ENCODE measurements at regions not wholly inside any gene's neighbourhood (a gene's known extent, or its start where the extent isn't known, plus 50 kb on each side); places are given as distances from the start of the nearest gene placed in this dataset.

DNA sequence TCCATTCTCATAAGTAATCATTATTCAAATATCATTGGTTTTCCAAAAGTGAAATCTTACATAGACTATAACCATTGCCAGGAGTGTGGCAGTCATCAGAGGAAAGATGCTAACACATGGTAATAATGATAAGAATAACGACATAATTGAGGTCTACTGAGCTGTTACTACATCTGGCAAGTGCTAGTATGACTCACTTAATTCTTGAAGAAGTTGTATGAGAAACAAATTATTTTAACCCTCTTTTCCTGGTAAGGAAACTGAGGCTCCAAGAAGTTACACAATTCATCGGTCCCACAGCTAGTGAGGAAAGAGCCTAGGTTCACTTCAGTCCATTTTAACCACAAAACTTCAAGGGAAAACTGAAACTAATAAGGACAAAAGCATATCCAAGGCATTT, 335.6 kb upstream of the BTBD3 start:
- H3K27me3 Mint-ChIP-seq: no peaks in the 10 kb centered on the region
- ATAC-seq (replicated peaks) (no peak), DNase-seq (no peak)
- no peak overlapping the region for H3K27ac Mint-ChIP-seq
- no peak overlapping the region for H3K4me3 Mint-ChIP-seq
- H3K36me3 Mint-ChIP-seq (ENCODE audit: insufficient read depth): no peaks in the 10 kb centered on the region
- no peaks in the 10 kb centered on the region for H3K4me1 Mint-ChIP-seq (ENCODE audit: low read depth in 2 of 2)
- peaks cover 9 to 17% of the 10 kb centered on the region in 2 donors for H3K9me3 Mint-ChIP-seq

DNA sequence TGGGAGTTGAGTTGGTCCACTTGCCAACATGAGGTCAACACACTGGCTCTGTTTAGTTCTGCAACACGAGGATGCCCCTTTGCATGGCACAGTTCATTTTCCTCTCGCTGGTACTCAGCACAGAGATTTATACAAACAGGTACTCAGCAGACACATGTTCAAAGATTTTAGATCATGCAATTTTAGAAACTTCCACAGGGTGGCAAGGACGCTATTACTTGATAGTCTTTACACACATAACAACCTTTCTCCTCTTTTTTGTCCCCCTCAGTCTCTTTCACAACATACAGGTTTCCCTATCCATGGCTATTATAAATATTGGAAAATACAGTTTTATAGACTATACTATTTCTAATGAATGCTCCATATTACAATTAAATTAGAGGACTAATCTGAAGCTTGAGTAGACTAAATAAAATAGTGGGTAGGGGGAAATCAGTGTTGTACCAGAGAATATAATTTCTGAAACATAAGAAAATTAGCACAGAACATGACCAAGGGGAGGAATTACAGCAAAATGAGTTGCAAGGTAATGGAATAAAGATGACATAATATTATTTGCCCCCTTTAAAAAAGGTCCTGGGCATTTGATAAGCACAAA, 331.8 kb upstream of the BTBD3 start:
- Mint-ChIP-seq H3K9me3 (peaks cover 3 to 20% of the 10 kb centered on the region in 2 donors), H3K4me1 (ENCODE audit: low read depth in 2 of 2) (no peaks in the 10 kb centered on the region), H3K4me3 (no peak overlapping the region), H3K27ac (no peak overlapping the region), H3K36me3 (ENCODE audit: insufficient read depth) (no peaks in the 10 kb centered on the region), H3K27me3 (no peaks in the 10 kb centered on the region)
- ATAC-seq (replicated peaks): no peak
- no peak for DNase-seq

DNA sequence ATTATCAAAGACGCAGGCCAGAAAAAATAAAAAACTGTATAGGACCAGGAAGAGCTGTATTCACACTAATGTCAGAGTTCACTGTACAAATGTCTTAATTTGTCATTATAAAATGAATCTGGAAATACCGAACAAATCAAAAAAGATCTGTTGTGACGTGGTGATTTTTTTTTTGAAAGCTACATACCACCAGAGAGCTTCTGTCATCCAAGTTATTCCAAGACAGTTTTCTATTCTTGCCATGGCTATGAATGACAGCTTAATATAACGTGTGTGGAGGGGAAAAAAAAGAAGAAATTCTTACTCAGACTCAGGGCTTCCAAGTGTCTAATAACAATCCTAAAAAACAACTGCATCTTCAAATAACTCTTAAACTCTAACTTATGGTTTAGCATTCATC, 328.8 kb upstream of the BTBD3 start:
- Mint-ChIP-seq H3K36me3 (ENCODE audit: insufficient read depth) (no peaks in the 10 kb centered on the region), H3K27me3 (no peaks in the 10 kb centered on the region), H3K4me3 (no peak overlapping the region), H3K27ac (no peak overlapping the region), H3K4me1 (ENCODE audit: low read depth in 2 of 2) (no peaks in the 10 kb centered on the region), H3K9me3 (peaks cover 3 to 19% of the 10 kb centered on the region in 2 donors)
- ATAC-seq (replicated peaks): no peak
- DNase-seq: no peak

DNA sequence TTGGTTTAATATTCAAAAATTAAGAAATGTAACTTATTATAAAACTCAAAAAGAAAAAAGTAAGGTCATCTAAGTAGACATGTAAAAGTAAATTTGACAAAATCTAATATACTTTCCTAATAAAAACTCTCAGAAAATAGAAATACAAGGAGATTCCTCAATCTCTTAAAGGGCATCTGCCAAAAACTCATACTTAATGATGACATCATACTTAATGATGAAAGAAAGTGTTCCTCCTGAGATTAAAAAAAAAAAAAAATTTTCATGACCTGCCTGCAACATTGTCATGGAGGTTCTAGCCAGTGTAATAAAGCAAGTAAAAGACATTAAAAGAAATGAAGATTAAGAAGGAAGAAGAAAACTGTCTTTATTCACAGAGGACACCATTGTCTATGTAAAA, 325.7 kb upstream of the BTBD3 start:
- no peaks in the 10 kb centered on the region for H3K36me3 Mint-ChIP-seq (ENCODE audit: insufficient read depth)
- H3K27me3 Mint-ChIP-seq: no peaks in the 10 kb centered on the region
- H3K4me1 Mint-ChIP-seq (ENCODE audit: low read depth in 2 of 2): no peaks in the 10 kb centered on the region
- peaks cover 7 to 26% of the 10 kb centered on the region in 2 donors for H3K9me3 Mint-ChIP-seq
- no peak overlapping the region for H3K27ac Mint-ChIP-seq
- ATAC-seq (replicated peaks) (no peak), DNase-seq (no peak)
- H3K4me3 Mint-ChIP-seq: no peak overlapping the region

- Mint-ChIP-seq H3K27me3 (no peaks in the 10 kb centered on the region), H3K9me3 (peaks cover 12 to 14% of the 10 kb centered on the region in 2 donors), H3K4me3 (no peak overlapping the region), H3K4me1 (ENCODE audit: low read depth in 2 of 2) (no peaks in the 10 kb centered on the region), H3K36me3 (ENCODE audit: insufficient read depth) (no peaks in the 10 kb centered on the region), H3K27ac (no peak overlapping the region)
- ATAC-seq (replicated peaks) (no peak), DNase-seq (no peak)
Measured at GRCh38 chr20:11604339-11604738, 313.4 kb upstream of the BTBD3 start.

DNA sequence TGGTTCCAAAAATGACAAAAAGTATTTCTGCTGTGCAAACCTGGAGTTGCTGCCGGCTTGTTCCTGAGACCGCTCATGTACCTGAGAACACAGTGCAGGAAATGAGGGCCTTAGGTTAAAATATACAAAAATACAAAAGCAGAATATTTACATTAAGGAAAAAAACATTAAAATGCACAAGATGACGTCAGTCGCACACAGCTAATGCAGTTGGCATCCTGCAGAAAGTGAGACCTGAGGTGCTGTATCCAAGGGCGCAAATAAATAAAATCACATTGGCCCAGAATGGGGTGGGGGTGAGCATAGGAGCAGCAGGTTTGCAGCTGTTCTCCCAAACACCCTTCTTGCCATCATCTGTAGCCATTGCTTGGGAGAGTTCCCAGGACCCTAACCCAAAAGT, 310.6 kb upstream of the BTBD3 start:
- ATAC-seq (replicated peaks) (no peak), DNase-seq (no peak)
- Mint-ChIP-seq H3K9me3 (peaks cover 10 to 12% of the 10 kb centered on the region in 2 donors), H3K4me1 (ENCODE audit: low read depth in 2 of 2) (no peaks in the 10 kb centered on the region), H3K27ac (no peak overlapping the region), H3K36me3 (ENCODE audit: insufficient read depth) (no peaks in the 10 kb centered on the region), H3K4me3 (no peak overlapping the region), H3K27me3 (no peaks in the 10 kb centered on the region)

GRCh38 chr20:11608736-11609135, 309.0 kb upstream of the BTBD3 start:
- Mint-ChIP-seq H3K9me3 (peaks cover 10 to 12% of the 10 kb centered on the region in 2 donors), H3K36me3 (ENCODE audit: insufficient read depth) (no peaks in the 10 kb centered on the region), H3K4me3 (no peak overlapping the region), H3K27me3 (no peaks in the 10 kb centered on the region), H3K4me1 (ENCODE audit: low read depth in 2 of 2) (no peaks in the 10 kb centered on the region), H3K27ac (no peak overlapping the region)
- ATAC-seq (replicated peaks) (no peak), DNase-seq (no peak)

GRCh38 chr20:11624704-11625103, 293.0 kb upstream of the BTBD3 start:
- no peak overlapping the region for H3K4me3 Mint-ChIP-seq
- ATAC-seq (replicated peaks) (no peak), DNase-seq (no peak)
- no peaks in the 10 kb centered on the region for H3K36me3 Mint-ChIP-seq (ENCODE audit: insufficient read depth)
- no peak overlapping the region for H3K27ac Mint-ChIP-seq
- H3K27me3 Mint-ChIP-seq: no peaks in the 10 kb centered on the region
- peaks cover 6 to 13% of the 10 kb centered on the region in 2 donors for H3K9me3 Mint-ChIP-seq
- no peaks in the 10 kb centered on the region for H3K4me1 Mint-ChIP-seq (ENCODE audit: low read depth in 2 of 2)

DNA sequence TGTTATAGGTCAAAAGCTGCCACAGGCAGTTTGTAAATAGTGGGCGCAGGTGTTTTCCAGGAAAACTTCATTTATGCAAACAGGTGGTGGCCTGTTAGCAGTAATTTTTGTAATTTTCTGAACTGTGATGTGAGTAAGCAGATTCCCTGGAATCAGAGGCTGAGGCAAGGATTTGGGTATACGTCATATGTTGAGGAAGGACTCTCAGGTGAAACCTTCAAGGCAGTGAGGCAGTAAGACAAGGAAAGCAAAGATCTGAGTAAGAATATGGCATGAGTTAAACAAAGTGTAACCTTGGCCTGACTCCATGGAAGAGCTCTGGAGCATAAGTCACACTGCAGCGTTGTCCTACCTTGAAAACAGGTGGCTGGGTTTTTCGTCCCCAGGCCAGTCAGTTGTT, 291.1 kb upstream of the BTBD3 start:
- H3K36me3 Mint-ChIP-seq (ENCODE audit: insufficient read depth): no peaks in the 10 kb centered on the region

GRCh38 chr20:11642866-11643265, 274.8 kb upstream of the BTBD3 start:
- ATAC-seq (replicated peaks): no peak
- Mint-ChIP-seq H3K4me3 (no peak overlapping the region), H3K9me3 (peaks cover 7 to 9% of the 10 kb centered on the region in 2 donors), H3K27me3 (no peaks in the 10 kb centered on the region), H3K36me3 (ENCODE audit: insufficient read depth) (no peaks in the 10 kb centered on the region), H3K27ac (no peak overlapping the region), H3K4me1 (ENCODE audit: low read depth in 2 of 2) (no peaks in the 10 kb centered on the region)
- no peak for DNase-seq

More for the DNA sequence above, 291.1 kb upstream of the BTBD3 start:
- Mint-ChIP-seq H3K27me3 (no peaks in the 10 kb centered on the region), H3K27ac (no peak overlapping the region), H3K9me3 (peaks cover 4 to 18% of the 10 kb centered on the region in 2 donors), H3K4me1 (ENCODE audit: low read depth in 2 of 2) (no peaks in the 10 kb centered on the region), H3K4me3 (no peak overlapping the region)
- no peak for DNase-seq
- ATAC-seq (replicated peaks): no peak

DNA sequence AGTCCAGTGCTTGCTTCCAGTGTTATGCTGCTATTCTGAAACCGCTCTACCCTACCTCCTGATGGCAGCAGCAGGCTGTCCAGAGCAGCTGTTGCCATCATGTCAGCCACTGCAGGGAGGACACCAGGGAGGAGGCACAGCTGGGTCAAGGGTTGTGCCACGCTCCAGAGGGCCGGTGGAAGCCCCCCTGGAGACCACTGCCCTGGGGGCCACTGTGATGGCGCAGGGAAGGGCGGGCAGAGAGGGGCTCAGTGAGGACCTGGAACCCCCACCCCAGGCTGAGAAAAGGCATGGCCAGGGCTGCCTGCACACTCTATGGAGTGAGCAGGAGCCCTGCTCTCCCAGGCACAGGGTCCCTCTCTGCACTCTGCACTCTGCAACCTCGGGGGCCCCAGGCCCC, 271.3 kb upstream of the BTBD3 start:
- Mint-ChIP-seq H3K27ac (no peak overlapping the region), H3K4me3 (no peak overlapping the region), H3K27me3 (no peaks in the 10 kb centered on the region), H3K9me3 (peaks cover 13 to 20% of the 10 kb centered on the region in 2 donors), H3K36me3 (ENCODE audit: insufficient read depth) (no peaks in the 10 kb centered on the region), H3K4me1 (ENCODE audit: low read depth in 2 of 2) (no peaks in the 10 kb centered on the region)
- ATAC-seq (replicated peaks) (no peak), DNase-seq (no peak)

DNA sequence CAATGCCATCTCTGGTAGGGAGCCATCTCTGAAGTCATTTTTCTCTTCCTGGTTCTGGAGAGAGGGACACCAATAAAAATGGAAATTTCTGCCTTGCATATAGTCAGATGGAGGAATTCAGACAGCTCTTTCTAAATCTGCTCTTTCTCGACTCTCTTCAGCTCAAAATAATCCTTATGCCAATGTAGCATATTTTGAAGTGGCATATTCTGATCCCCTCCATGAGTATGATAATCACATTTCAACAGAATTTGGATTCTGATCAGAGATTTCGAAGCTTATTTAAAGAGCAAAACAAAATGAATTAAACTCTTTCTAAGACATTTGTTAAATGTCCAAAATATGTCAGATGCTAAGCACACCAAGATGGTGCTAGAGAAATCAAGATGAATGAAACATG, 267.1 kb upstream of the BTBD3 start:
- DNase-seq: no peak
- Mint-ChIP-seq H3K27ac (no peak overlapping the region), H3K4me3 (no peak overlapping the region), H3K9me3 (peaks cover 17 to 21% of the 10 kb centered on the region in 2 donors), H3K36me3 (ENCODE audit: insufficient read depth) (no peaks in the 10 kb centered on the region), H3K4me1 (ENCODE audit: low read depth in 2 of 2) (no peaks in the 10 kb centered on the region), H3K27me3 (no peaks in the 10 kb centered on the region)
- ATAC-seq (replicated peaks): no peak

GRCh38 chr20:11651138-11651537, 266.6 kb upstream of the BTBD3 start:
- Mint-ChIP-seq H3K27me3 (no peaks in the 10 kb centered on the region), H3K4me1 (ENCODE audit: low read depth in 2 of 2) (no peaks in the 10 kb centered on the region), H3K27ac (no peak overlapping the region), H3K4me3 (no peak overlapping the region), H3K9me3 (peaks cover 14 to 21% of the 10 kb centered on the region in 2 donors), H3K36me3 (ENCODE audit: insufficient read depth) (no peaks in the 10 kb centered on the region)
- ATAC-seq (replicated peaks) (no peak), DNase-seq (no peak)

GRCh38 chr20:11651647-11652046, 266.0 kb upstream of the BTBD3 start:
- ATAC-seq (replicated peaks): no peak
- no peak for DNase-seq
- no peak overlapping the region for H3K27ac Mint-ChIP-seq
- H3K27me3 Mint-ChIP-seq: no peaks in the 10 kb centered on the region
- H3K9me3 Mint-ChIP-seq: peaks cover 14 to 21% of the 10 kb centered on the region in 2 donors
- no peaks in the 10 kb centered on the region for H3K4me1 Mint-ChIP-seq (ENCODE audit: low read depth in 2 of 2)
- no peaks in the 10 kb centered on the region for H3K36me3 Mint-ChIP-seq (ENCODE audit: insufficient read depth)
- H3K4me3 Mint-ChIP-seq: no peak overlapping the region

- ATAC-seq (replicated peaks): no peak
- Mint-ChIP-seq H3K9me3 (peaks cover 14 to 21% of the 10 kb centered on the region in 2 donors), H3K27ac (no peak overlapping the region), H3K4me1 (ENCODE audit: low read depth in 2 of 2) (no peaks in the 10 kb centered on the region), H3K4me3 (no peak overlapping the region), H3K27me3 (no peaks in the 10 kb centered on the region), H3K36me3 (ENCODE audit: insufficient read depth) (no peaks in the 10 kb centered on the region)
- DNase-seq: no peak
Measured at GRCh38 chr20:11652128-11652527, 265.6 kb upstream of the BTBD3 start.

Data from effector memory CD8-positive, alpha-beta T cell (primary cell).